ENCODE measurements at regions not wholly inside any gene's neighbourhood (a gene's known extent, or its start where the extent isn't known, plus 50 kb on each side); places are given as distances from the start of the nearest gene placed in this dataset.

DNA sequence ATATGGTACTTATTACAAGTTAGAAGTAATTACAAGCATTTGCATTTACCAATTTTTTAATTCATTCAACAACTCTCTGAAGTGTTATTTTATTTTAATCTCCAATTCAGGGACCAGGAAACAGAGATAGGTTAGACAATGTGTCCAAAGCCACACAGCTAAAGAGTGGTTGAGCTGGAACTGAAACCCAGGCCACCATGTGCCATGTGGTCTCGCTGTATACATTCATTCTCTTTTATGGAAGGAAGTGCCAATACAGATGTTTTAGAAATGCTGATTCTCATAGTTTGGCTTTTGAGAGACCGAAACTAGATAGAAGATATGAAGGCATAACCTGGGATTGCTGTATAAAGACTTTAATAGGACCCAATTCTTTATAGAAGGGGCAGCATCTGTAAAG lies 684.6 kb upstream of the ID2 start:
- DNase-seq = no peak

DNA sequence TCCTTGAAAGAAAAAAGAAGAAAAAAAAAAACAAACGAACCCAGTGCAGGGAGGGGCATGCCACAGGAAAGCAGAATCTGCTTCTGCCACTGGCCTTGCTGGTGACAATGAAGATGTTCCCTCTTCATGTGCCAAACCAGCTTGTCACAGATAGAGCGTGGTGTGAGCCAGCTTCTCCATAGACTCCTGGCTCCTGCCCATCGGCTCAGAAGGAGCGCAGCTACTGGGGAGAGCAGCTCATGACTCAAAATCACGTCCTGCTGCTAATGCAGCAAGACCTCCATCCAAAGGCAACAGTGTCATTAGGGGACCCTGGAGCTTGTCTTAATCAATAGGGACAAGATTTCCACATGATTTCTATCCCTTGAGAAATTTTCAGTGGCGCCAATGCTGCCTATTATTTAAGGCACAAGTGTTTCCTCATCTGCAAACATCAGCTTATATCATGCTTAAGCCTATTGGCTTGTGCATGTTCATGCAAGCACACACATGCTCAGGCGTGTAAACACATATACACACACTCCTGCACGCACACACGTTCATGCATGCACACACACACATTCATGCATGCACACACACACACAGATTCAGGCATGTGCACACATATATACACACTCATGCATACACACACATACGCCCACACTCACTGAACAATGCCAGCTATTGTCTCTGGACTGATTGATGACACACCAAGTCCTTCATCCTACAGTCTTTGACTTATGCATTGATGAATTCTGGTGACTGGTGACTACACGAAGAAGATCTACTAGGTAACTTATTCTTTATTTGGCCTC lies 682.0 kb upstream of the ID2 start:
- no peak for DNase-seq

DNA sequence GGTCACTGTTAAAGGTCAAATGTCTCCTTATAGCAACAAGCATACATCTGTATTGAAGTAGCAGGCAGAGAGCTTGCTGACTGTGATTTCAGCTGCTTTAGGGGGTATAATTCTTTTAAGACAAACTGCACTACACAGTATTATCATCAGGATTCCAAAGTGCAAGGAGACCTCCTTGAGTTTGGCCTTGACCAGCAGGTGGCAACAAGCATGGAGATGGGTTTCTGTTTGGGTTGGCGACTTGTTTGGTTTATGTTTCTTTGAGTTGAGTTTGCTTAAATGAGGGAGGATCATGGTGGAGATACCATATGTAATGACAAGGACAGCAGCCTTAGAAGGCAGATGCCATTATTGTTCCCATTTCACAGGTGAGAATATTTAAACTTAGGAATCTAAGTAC lies 681.0 kb upstream of the ID2 start:
- no peak for DNase-seq

DNA sequence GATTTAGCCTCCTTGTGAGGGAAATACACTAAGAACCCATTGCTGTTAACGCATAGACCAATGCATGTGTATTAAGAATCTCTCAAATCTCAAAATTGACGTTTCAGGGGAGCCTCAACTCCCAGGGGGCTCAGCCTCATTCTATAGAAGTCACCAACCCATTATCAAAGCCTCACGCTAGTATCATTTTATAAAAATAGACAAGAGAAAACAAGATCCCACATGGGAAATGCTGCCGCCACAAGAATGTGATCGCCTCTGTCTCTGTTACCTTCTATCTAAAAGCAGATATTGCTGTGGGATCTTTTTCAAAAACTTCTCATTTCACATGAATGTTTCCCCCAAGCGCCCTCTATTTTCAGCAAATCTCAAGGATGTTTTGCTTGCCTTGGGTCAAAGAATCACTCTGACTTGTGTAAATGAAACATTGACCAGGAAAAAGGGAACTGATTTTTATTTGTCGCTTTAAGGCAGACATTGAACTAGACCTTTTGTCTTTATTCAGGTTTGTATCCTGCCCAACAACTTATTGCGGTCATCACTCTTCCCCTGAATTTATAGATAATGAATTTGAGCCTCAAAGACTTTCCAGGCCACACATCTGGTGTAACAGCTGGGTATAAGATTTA lies 679.0 kb upstream of the ID2 start:
- no peak for DNase-seq

DNA sequence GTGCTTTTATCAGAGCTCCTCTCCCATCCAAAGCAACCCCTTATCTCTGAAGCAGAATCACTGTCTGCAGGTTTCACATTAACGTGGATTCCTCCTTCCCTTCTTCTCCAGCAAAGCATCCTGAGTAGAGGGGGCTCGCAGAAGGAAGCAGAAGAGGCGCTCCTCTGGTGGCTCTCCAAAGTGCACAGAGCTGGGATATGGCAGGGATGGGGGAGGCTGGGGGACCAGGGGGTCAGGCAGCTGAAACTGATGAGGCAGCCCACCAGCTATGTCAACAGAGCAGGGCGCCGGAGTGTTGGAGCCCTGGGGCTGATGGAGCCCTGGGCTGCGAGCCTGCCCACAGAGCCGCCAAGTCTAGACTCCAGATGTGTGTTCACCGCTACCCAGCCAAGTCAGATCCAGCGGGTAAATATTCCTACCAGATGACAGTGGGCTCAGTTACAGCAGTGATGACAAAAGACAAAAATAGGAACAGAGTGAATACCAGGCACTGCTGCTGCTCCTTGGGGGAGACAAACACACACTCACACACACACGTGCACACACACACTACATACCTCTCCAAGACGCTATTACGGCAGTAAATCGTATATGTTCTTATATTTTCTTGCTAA lies 678.3 kb upstream of the ID2 start:
- DNase-seq = peak; percentile 74

DNA sequence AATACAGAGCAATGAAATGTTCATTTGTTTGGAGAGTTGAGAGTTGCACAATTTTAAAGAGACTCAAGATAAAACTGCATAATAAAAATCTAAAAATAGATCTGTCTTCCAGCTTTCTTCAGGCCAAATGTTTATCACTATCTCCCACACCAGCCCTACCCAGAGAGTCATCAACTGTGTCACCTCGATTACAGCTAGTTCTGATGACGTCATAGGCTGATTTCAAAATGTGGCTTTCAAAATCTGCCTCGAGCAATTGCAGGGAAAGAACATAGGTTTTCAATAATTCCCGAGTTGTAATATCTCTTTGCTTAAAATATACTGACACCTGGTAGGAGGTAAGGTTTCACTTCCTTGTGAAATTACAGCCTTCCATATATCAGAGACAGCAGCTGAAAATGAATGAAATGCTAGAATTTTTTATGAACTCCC lies 677.6 kb upstream of the ID2 start:
- DNase-seq = no peak

DNA sequence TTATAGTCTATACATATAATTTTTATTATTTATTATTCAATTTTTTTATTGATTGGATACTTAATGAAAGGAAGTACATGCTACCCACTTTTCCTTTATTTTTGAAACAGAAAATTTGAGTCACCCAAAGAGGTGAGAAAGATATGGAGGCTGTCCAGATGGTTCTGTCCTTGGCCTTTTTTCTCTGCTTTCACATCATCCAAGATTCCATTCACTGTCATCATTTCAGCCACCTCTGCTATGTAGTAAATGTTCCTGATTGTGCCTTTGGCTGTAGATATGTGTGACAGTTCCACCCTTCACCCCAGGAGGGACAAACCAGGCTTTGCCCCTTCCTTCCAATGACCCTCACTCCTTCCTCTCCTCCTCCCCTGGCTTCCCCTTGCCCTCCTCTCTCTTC lies 675.7 kb upstream of the ID2 start:
- no peak for DNase-seq

DNA sequence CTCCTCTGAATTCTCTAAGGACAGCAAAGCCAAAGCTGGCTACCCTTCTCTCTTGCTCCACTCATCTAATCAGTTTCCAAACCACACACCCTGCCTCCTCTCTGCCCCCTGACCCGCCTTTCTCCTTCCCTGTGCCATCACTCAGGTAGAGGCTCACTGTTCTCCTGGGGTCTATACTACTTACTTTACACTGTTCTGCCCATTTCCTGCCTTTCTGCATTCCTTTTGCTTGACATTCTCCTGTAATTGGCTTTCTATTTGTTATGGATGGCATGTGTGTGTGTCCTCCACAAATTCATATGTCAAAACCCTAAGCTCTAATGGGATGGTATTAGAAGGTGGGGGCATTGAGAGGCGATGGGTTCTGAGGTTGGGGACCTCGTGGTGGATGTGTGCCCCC lies 675.2 kb upstream of the ID2 start:
- no peak for DNase-seq

DNA sequence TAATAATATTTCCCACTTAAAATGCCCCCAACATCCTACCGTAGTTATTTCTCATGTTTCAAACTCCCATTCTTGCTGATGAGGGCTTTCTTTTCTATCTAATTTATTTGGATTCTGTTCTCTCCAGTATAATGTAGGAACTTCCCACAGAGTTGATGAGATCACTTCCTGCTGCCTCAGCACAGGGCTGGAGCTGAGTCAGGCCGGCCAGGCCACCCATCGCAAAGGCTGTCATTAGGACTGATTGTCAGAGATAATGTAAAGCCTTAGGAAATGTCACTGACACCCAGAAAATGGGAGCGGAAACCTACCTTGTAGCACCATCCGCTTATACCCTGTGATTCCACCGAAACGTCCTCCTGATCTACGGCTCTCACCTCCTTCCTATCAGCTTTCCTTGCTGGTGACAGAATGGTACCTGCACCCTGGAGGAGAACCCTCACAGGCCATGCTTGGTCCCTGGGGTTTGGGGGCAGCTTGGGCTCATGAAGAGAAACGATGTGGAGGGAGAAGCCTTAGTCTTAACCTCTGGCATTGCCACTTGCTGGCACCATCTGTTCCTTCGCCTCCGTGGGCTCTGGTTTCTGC lies 672.8 kb upstream of the ID2 start:
- no peak for DNase-seq

DNA sequence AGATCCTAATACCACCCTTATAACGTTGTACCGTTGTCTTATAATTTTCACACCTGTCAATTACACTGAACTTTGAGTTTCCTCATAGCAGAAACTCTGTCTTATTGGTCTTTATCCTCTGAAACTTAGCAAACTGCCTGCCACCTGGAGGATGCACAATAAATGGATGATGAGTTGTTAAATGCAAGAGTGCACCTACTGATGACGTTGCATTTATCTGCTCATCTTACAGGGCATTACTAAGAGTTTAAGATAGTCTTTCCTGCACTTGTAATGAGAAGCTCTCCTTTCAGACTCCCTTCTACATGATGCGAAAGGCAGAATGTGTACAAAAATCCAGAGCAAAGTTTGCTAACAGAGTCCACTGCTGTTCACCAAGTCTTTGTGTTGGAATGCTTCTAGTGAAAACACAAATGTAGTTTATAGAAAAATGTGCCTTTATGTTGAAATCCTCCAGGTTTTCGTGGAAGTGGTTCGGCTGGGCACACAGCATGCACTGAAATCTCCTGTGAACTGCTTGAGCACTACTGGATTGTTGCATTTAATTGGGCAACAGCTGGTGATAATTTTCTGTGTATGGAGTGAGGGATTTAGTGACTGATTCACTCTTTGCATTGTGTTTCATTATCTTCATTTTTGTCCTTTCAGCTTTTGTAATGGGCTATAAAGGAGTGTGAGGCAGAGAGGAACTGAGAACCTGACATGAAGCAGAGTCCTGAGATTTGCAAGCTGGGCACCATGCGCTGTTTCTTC lies 665.8 kb upstream of the ID2 start:
- DNase-seq = no peak

DNA sequence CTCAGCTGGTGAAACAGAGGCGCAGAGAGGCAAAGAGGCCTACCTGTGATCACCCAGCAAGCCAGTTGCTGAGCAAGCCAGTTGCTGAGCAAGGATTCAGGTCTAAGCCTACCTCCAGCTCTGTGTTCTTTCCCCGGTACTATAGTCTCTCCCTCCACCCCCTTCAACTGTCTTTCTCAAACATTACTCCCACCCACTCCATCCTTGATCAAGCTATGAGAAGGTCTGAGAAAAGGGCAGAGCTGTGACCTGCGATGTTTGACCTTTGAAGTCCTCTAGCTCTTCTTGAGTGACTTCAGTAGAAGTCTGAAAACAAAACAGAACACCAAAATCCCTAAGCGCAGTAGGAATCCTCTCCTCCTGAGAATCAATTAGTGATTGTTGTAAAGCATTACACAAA lies 665.2 kb upstream of the ID2 start:
- no peak for DNase-seq

DNA sequence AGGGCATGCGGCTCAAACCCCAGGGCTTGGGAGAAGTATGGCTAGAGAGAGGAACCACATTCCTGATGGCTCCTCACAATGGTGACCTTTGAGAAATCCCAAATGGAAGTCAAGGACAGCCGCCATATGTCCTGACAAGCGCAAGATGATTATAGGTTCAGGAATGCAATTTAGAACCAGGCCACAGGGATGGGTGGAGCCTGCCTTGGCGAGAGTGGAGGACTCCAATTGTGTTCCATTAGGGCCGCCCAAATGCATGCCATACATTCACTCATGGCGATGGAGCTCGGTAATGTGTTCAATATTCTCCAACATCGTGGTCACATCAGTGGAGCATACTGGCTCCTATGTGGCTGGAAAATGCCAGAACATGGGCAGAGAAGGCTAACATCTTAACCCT lies 662.9 kb upstream of the ID2 start:
- no peak for DNase-seq

DNA sequence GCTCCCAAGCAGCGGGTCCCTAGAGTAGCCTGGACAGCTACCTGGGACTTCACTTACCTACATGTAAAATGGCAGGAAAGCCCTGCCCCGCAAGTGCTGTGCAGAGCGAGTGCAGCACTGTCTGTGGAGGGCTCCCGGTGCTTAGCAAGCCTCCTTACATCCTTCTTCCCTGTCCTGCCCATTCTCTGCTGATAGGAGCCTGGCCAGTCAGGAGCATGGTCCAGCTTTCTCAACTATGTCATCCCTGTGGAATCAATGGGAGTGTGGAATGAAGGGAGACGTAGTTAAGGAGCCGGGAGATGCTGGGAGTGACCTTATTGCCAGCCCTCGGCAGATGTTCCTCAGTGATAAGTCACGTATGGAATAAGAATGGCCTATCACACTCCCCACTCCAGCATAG lies 661.9 kb upstream of the ID2 start:
- DNase-seq = no peak

DNA sequence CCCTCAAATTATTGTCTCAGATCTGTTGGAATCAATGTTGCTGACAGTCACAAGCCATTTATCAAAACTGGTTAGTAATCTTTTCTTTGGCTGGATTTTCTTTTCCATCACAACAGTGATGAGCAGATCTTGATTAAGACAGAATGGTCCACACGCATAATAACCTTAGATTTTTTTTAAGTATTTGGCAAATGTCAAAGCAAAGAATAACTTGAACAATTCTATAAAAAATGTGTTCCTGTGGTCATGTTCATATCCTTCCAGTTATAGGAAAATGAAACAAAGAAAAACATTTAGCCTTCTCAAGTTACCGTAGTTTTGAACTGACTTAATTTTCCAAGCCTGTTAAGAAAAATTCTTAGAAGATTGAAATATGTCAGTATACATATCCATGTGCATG lies 659.9 kb upstream of the ID2 start:
- no peak for DNase-seq

DNA sequence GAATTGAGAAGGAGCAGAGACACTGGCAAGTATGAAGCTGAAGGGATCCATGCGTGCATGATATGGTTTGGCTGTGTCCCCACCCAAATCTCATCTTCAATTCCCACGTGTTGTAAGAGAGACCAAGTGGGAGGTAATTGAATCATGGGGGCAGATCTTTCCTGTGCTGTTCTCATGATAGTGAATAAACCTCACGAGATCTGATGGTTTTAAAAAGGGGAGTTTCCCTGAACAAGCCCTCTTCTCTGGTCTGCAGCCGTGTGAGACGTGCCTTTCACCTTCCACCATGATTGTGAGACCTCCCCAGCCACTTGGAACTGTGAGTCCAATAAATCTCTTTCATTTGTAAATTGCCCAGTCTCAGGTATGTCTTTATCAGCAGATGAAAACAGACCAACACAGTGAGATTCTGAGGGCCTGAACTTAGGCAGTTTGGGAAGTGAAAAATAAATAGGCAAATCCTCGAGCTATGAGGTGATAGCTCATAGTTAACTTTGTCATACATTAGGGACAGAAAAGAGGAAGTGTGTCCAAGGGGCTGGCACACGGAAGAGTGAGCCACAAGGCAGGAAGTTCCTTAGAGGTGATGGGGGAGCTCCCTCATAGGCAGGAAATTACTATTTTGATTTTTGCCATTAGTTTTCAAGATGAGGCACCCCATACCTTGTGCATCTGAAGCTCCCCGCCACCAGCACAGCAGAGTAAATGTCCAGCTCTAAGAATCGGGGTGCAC lies 658.8 kb upstream of the ID2 start:
- DNase-seq = no peak

DNA sequence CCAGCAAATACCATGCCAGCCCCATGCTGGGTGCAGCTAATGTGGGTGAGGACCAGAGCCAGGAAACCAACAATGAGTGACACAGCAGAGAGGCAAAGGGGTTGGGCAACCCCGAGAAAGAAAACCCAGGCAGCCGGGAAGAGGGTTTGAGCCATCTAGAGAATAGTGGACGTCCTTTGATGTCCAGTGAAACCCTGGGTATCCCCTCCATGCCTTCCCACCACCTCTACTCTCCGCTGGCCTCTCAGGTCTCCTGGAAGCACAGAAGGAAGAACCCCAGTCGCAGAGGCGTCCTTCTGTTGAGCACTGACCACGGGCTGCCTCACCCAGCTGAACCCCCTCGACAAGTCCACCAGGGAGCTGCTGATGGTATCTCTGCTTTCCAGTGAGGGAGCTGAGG lies 657.4 kb upstream of the ID2 start:
- DNase-seq = no peak

DNA sequence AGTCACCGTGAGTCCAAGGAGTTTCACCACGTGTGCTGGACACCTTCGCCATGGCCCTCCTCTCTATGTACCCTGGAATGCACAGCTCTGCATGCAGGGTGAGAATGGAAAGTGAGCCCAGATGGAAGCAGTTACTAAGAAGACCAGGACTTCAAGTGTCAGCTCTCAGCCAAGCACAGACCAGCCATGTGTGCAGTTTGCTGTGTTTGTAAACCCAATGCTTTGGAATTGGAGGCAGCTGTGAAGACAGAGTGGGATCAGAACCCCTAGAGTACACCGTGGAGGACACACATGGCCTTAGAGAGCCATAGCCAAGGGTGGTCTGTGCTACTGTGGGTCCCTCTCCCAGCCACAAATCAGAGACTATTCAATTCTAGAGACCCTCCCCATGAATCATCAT lies 655.5 kb upstream of the ID2 start:
- no peak for DNase-seq

DNA sequence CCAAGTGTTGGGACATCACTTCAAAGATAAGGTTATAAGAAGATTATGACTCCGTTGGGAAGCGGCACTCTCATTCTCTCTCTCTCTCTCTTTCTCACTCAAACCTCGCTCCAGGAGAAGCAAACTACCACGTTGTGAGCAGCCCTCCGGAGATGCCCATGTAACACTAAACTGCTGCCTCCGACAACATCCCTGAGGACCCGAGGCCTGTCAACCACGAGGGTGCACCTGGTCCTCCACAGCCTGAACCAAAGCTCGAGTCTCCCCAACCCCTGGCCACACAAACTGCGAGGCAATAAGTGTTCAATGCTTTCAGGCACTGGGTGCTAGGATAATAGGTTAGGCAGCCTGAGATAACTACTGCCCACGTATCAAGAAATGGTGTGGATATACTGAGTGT lies 654.5 kb upstream of the ID2 start:
- no peak for DNase-seq

DNA sequence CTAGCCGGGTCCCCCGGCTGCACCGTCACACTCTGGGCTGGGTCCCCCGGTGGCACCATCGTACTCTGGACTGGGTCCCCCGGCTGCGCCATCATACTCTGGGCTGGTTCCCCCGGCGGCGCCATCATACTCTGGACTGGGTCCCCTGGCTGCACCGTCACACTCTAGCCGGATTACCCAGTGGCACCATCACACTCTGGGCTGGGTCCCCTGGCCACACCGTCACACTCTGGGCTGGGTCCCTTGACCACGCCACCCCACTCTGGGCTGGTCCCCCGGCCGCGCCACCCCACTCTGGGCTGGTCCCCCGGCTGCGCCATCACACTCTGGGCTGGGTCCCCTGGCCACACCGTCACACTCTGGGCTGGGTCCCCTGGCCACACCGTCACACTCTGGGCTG lies 653.8 kb upstream of the ID2 start:
- no peak for DNase-seq

DNA sequence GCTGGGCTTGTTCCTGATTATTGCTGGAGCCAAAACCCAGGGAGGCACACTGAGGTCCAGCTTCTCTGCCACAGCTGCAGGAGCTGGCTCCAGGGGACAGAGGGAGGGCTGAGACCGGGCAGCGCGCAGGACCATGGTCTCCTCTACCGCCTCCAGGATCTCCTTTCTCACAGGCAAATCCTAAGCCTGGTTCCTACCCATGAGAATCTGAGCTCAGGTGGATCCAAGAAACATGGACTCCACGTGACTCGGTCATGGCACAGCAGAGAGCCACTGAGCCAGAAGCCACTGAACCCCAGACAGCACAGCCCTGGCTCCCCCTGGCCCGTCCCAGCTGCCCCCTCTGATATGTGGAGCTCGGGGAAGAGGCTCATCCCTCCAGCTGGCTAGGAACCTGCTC lies 653.4 kb upstream of the ID2 start:
- no peak for DNase-seq

DNA sequence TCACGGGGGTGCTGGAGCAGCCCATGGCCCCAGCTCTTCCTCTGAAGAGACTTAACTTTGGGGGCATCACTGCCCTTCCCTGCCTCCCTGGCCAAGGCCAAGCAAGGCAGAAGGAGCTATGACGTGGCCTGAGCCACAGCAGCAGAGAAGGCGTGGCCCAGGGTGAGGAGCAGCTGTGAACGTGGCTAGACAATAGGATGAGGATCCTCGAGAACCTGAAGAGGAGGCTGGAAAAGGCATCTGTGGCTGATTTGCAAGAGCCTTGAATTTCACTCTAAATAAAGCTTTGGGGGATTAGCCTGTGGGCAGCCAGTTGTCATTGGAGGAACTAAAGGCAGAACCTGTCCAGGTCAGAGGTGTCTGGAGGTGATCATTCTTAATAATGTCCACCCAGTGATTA lies 652.9 kb upstream of the ID2 start:
- DNase-seq = no peak

DNA sequence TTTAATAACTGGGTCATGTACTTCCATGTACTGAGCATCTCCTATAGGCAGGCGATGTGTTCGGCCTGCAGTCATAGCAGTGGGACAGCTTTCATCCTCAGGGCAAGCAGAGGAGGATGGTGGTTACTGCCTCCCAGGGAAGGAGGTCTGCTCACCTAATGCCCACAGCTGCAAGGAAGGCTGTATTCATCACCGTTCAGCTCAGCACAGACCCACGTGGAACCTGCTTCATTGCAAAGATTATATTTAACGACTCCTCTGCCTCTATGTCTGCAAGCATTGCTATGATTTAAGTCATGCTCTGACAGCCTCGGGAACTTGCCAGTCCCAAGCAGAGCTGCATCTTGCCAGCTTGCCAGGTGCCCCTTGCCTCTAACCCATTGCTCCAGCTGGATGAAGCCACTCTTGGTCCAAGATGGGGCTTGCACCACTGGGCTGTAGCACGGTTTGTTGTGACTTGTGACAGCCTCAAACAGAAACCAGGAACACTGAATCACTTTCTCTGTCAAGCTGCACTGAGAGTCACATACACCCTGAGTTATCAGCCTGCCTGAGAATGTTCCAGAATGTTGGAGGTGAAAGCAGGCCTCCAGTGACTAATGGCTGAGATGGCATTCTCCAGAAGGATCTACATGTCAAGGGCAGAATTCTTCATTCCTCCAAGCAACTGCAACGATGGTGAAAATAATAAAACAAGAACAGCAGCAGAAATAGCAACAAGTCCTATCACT lies 651.1 kb upstream of the ID2 start:
- no peak for DNase-seq
